H1 (cell line): ENCODE measurements at regions not wholly inside any gene's neighbourhood (a gene's known extent, or its start where the extent isn't known, plus 50 kb on each side); places are given as distances from the start of the nearest gene placed in this dataset.

ENCODE experiments used
- CTCF ChIA-PET: fragments of 300-600 bp; sonication (Branson Sonifier 250); formaldehyde crosslinking; loops from one replicate; lab custom pipeline; 2021; ENCODE audit not compliant: partially characterized antibody; lab: Charles Lee
- POLR2A ChIA-PET: fragments of 300-600 bp; sonication (Branson Sonifier 250); formaldehyde crosslinking; loops from one replicate; lab custom pipeline; 2021; ENCODE audit warnings: inconsistent platforms; ENCODE audit not compliant: partially characterized antibody; lab: Charles Lee
- DNase-seq, 2 experiments: peaks; one replicate each; pipeline versions ENCODE4 v3.0.0 to v3.0.0-alpha.2; 2010 to 2022; ENCODE audit warnings: low spot score in 2 of 2, low read depth in 1 of 2, mixed read lengths in 1 of 2
- FAIRE-seq: peaks from 2 replicates; lab custom pipeline; 2011; peaks lifted over from hg19 to GRCh38; lab: Jason Lieb, UNC
- H2AFZ ChIP-seq: 2 replicates; pipeline ENCODE4 v1.8.1; 2012; ENCODE audit warnings: low read length, inconsistent platforms
- H2AK5ac ChIP-seq: 2 replicates; pipeline ENCODE4 v1.6.1; 2013; ENCODE audit warnings: low read depth, low read length
- H2BK120ac ChIP-seq: replicated peaks from 2 replicates; pipeline ENCODE3; 2013; ENCODE audit warnings: low read depth, low read length, inconsistent platforms
- H2BK12ac ChIP-seq: 2 replicates; pipeline ENCODE4 v1.6.1; 2013; ENCODE audit warnings: low read depth, low read length
- H2BK15ac ChIP-seq: 2 replicates; pipeline ENCODE4 v1.6.1; 2013; ENCODE audit warnings: low read length
- H2BK20ac ChIP-seq: 2 replicates; pipeline ENCODE4 v1.6.1; 2013; ENCODE audit warnings: low read length
- H2BK5ac ChIP-seq: 2 replicates; pipeline ENCODE4 v1.6.1; 2013; ENCODE audit warnings: low read depth, low read length
- H3K14ac ChIP-seq: 2 replicates; pipeline ENCODE4 v1.6.1; 2013; ENCODE audit warnings: inconsistent platforms; ENCODE audit not compliant: insufficient read length
- H3K18ac ChIP-seq: 2 replicates; pipeline ENCODE4 v1.6.1; 2013; ENCODE audit warnings: low read length; ENCODE audit errors: extremely low read depth
- H3K23ac ChIP-seq: 2 replicates; pipeline ENCODE4 v1.6.1; 2013; ENCODE audit warnings: inconsistent platforms; ENCODE audit not compliant: insufficient read length
- H3K23me2 ChIP-seq: 2 replicates; pipeline ENCODE4 v1.6.1; 2013; ENCODE audit warnings: low read depth, low read length
- H3K27ac ChIP-seq: 2 replicates; pipeline ENCODE4 v1.6.1; 2011; ENCODE audit warnings: low read depth, low read length, inconsistent platforms
- H3K27me3 ChIP-seq, 4 experiments: replicated peaks in 1 of 4; 1 replicate in 1 of 4; 2 replicates in 3 of 4; pipeline versions ENCODE4 v1.6.1 to v1.8.1; 2011 to 2013; ENCODE audit warnings: low read length in 3 of 4, mild to moderate bottlenecking in 3 of 4, inconsistent platforms in 2 of 4, mixed read lengths in 2 of 4, moderate library complexity in 1 of 4; ENCODE audit not compliant: control insufficient read depth in 3 of 4, insufficient read depth in 3 of 4; ENCODE audit errors: extremely low read depth in 1 of 4
- H3K36me3 ChIP-seq, 4 experiments: 2 replicates each; pipeline versions ENCODE4 v1.6.1 to v1.8.1; 2011 to 2013; ENCODE audit warnings: mild to moderate bottlenecking in 4 of 4, low read length in 3 of 4, moderate library complexity in 2 of 4, control low read depth in 1 of 4, inconsistent platforms in 1 of 4; ENCODE audit not compliant: insufficient read depth in 4 of 4, control insufficient read depth in 2 of 4
- H3K4ac ChIP-seq: replicated peaks from 2 replicates; pipeline ENCODE3; 2013; ENCODE audit warnings: low read length, low read depth, mixed read lengths, inconsistent platforms; ENCODE audit not compliant: insufficient read length
- H3K4me1 ChIP-seq, 4 experiments: replicated peaks in 1 of 4; 1 replicate in 1 of 4; 2 replicates in 3 of 4; pipeline versions ENCODE4 v1.6.1 to v1.8.1; 2011 to 2013; ENCODE audit warnings: low read length in 3 of 4, inconsistent platforms in 2 of 4, mixed read lengths in 1 of 4; ENCODE audit not compliant: insufficient read depth in 4 of 4, control insufficient read depth in 3 of 4
- H3K4me2 ChIP-seq, 2 experiments: 2 replicates each; pipeline versions ENCODE4 v1.6.1 to v1.8.1; 2011 to 2013; ENCODE audit warnings: low read depth in 2 of 2, low read length in 2 of 2, control low read depth in 1 of 2, inconsistent platforms in 1 of 2, mild to moderate bottlenecking in 1 of 2; ENCODE audit not compliant: insufficient read depth in 1 of 2
- H3K4me3 ChIP-seq, 4 experiments: fragments of 200-600, 300-600 bp in 1 of 4; sonication (generic), shearing (Covaris generic), sonication (Bioruptor Twin) in 1 of 4; 2 replicates each; pipeline versions ENCODE4 v1.5.1 to v1.8.1; 2011 to 2016; ENCODE audit warnings: low read length in 4 of 4, low read depth in 3 of 4, control low read depth in 2 of 4, inconsistent platforms in 2 of 4, mild to moderate bottlenecking in 2 of 4, mixed read lengths in 1 of 4, moderate library complexity in 1 of 4; ENCODE audit not compliant: insufficient read depth in 2 of 4; ENCODE audit errors: extremely low read depth in 1 of 4
- H3K56ac ChIP-seq: replicated peaks from 2 replicates; pipeline ENCODE3; 2013; ENCODE audit warnings: low read depth, mild to moderate bottlenecking, mixed read lengths, low read length, inconsistent platforms; ENCODE audit not compliant: insufficient read length
- H3K79me1 ChIP-seq: 2 replicates; pipeline ENCODE4 v1.6.1; 2013; ENCODE audit warnings: low read depth, low read length, control low read depth
- H3K79me2 ChIP-seq, 2 experiments: 2 replicates each; pipeline versions ENCODE4 v1.6.1 to v1.8.1; 2012 to 2013; ENCODE audit warnings: low read length in 2 of 2, mild to moderate bottlenecking in 2 of 2, inconsistent platforms in 1 of 2; ENCODE audit not compliant: insufficient read depth in 2 of 2, control insufficient read depth in 1 of 2
- H3K9ac ChIP-seq, 4 experiments: replicated peaks in 1 of 4; 1 replicate in 1 of 4; 2 replicates in 3 of 4; pipeline versions ENCODE4 v1.6.1 to v1.8.1; 2011 to 2013; ENCODE audit warnings: low read depth in 3 of 4, low read length in 3 of 4, control low read depth in 2 of 4, mild to moderate bottlenecking in 2 of 4, moderate library complexity in 2 of 4, inconsistent platforms in 1 of 4; ENCODE audit errors: extremely low read depth in 1 of 4
- H3K9me3 ChIP-seq, 2 experiments: 2 replicates each; pipeline versions ENCODE4 v1.6.1 to v1.8.1; 2012 to 2013; ENCODE audit warnings: mild to moderate bottlenecking in 2 of 2, moderate library complexity in 2 of 2, control low read depth in 1 of 2, inconsistent platforms in 1 of 2, low read depth in 1 of 2, low read length in 1 of 2, mixed read lengths in 1 of 2; ENCODE audit not compliant: insufficient read depth in 2 of 2
- H4K20me1 ChIP-seq, 2 experiments: replicated peaks in 1 of 2; 2 replicates each; pipeline versions ENCODE3 to v1.8.1; 2011 to 2013; ENCODE audit warnings: inconsistent platforms in 2 of 2, low read length in 2 of 2, mild to moderate bottlenecking in 1 of 2; ENCODE audit not compliant: insufficient read depth in 2 of 2, control insufficient read depth in 1 of 2
- H4K5ac ChIP-seq: 2 replicates; pipeline ENCODE4 v1.6.1; 2013; ENCODE audit warnings: low read length, low read depth, mixed read lengths, inconsistent platforms; ENCODE audit not compliant: insufficient read length
- H4K8ac ChIP-seq: 2 replicates; pipeline ENCODE4 v1.8.0; 2013; ENCODE audit warnings: mild to moderate bottlenecking, moderate library complexity, low read length, inconsistent platforms; ENCODE audit not compliant: insufficient read depth; ENCODE audit errors: extremely low read depth
- H4K91ac ChIP-seq: replicated peaks from 2 replicates; pipeline ENCODE3; 2013; ENCODE audit warnings: low read length, mixed read lengths, inconsistent platforms; ENCODE audit not compliant: insufficient read length
- WGBS, 2 experiments: shearing (Covaris generic) in 1 of 2; methylation state at CpG; one replicate each; pipeline versions ENCODE4 v1.1.6 to v1.1.7; 2013 to 2015; ENCODE audit warnings: low lambda C conversion rate in 2 of 2, mixed read lengths in 2 of 2, inconsistent platforms in 1 of 2, low coverage in 1 of 2, missing lambda C conversion rate in 1 of 2; ENCODE audit not compliant: insufficient replicate concordance in 2 of 2, insufficient coverage in 1 of 2, insufficient read length in 1 of 2; ENCODE audit errors: extremely low coverage in 1 of 2, missing lambda C conversion rate in 1 of 2; 5-methylcytosine and 5-hydroxymethylcytosine counted together
- TF ChIP-seq, protein P1 (sequence below): fragments of 300-600 bp; sonication (generic); IDR thresholded peaks from 2 replicates; pipeline ENCODE4 v1.7.1; 2012; ENCODE audit warnings: low read length, moderate library complexity, mild to moderate bottlenecking, inconsistent platforms; ENCODE audit not compliant: insufficient replicate concordance

DNA sequence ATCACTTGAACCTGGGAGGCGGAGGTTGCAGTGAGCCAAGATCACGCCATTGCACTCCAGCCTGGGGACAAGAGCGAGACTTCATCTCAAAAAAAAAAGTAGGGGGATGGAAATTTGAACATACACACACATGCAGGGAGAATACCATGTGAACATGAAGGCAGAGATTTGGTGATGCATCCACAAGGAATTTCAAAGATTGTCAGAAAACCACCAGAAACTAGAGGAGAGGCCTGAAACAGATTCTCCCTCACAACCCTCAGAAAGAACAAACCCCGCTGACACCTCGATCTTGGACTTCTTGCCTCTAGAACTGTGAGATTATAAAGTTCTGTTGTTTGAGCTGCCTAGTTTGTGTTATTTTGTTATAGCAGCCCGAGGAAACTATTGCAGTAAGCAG lies 125.5 kb downstream of the GPX5 start:
- no peak for FAIRE-seq
- Histone ChIP-seq H3K4me1 (no peaks in the 10 kb centered on the region), H2BK20ac (no peak overlapping the region), H4K8ac (no peak overlapping the region), H3K79me1 (no peaks in the 10 kb centered on the region), H2BK5ac (no peak overlapping the region), H3K4me3 (no peak overlapping the region), H3K23ac (no peak overlapping the region), H4K20me1 (no peaks in the 10 kb centered on the region), H2AK5ac (no peak overlapping the region), H3K18ac (no peak overlapping the region), H2BK12ac (no peak overlapping the region), H2BK15ac (no peak overlapping the region), H3K79me2 (no peaks in the 10 kb centered on the region), H3K27ac (no peak overlapping the region), H3K56ac (no peak overlapping the region), H2BK120ac (no peak overlapping the region), H3K14ac (no peak overlapping the region), H3K9ac (no peak overlapping the region), H3K23me2 (peaks cover 4% of the 10 kb centered on the region), H3K36me3 (no peaks in the 10 kb centered on the region), H2AFZ (no peak overlapping the region), H4K5ac (no peak overlapping the region), H3K4me2 (no peak overlapping the region), H3K27me3 (no peaks in the 10 kb centered on the region; a peak in 1 of 7 replicates), H3K9me3 (no peaks in the 10 kb centered on the region), H4K91ac (no peak overlapping the region), H3K4ac (no peak overlapping the region)
- CTCF ChIA-PET, result interaction anchor here (1.0 kb wide), 1 partner anchor 108 kb away, joined by 4 read pairs; no protein-coding TSS in a partner anchor
- WGBS, 2 experiments, result 91% methylated on average over 6 of the region's 6 CpGs; no CpG with 5 or more reads in 1 of the 2 experiments
- POLR2A ChIA-PET, result no interaction called here
- no peak for DNase-seq
- TF ChIP-seq, protein P1, sequence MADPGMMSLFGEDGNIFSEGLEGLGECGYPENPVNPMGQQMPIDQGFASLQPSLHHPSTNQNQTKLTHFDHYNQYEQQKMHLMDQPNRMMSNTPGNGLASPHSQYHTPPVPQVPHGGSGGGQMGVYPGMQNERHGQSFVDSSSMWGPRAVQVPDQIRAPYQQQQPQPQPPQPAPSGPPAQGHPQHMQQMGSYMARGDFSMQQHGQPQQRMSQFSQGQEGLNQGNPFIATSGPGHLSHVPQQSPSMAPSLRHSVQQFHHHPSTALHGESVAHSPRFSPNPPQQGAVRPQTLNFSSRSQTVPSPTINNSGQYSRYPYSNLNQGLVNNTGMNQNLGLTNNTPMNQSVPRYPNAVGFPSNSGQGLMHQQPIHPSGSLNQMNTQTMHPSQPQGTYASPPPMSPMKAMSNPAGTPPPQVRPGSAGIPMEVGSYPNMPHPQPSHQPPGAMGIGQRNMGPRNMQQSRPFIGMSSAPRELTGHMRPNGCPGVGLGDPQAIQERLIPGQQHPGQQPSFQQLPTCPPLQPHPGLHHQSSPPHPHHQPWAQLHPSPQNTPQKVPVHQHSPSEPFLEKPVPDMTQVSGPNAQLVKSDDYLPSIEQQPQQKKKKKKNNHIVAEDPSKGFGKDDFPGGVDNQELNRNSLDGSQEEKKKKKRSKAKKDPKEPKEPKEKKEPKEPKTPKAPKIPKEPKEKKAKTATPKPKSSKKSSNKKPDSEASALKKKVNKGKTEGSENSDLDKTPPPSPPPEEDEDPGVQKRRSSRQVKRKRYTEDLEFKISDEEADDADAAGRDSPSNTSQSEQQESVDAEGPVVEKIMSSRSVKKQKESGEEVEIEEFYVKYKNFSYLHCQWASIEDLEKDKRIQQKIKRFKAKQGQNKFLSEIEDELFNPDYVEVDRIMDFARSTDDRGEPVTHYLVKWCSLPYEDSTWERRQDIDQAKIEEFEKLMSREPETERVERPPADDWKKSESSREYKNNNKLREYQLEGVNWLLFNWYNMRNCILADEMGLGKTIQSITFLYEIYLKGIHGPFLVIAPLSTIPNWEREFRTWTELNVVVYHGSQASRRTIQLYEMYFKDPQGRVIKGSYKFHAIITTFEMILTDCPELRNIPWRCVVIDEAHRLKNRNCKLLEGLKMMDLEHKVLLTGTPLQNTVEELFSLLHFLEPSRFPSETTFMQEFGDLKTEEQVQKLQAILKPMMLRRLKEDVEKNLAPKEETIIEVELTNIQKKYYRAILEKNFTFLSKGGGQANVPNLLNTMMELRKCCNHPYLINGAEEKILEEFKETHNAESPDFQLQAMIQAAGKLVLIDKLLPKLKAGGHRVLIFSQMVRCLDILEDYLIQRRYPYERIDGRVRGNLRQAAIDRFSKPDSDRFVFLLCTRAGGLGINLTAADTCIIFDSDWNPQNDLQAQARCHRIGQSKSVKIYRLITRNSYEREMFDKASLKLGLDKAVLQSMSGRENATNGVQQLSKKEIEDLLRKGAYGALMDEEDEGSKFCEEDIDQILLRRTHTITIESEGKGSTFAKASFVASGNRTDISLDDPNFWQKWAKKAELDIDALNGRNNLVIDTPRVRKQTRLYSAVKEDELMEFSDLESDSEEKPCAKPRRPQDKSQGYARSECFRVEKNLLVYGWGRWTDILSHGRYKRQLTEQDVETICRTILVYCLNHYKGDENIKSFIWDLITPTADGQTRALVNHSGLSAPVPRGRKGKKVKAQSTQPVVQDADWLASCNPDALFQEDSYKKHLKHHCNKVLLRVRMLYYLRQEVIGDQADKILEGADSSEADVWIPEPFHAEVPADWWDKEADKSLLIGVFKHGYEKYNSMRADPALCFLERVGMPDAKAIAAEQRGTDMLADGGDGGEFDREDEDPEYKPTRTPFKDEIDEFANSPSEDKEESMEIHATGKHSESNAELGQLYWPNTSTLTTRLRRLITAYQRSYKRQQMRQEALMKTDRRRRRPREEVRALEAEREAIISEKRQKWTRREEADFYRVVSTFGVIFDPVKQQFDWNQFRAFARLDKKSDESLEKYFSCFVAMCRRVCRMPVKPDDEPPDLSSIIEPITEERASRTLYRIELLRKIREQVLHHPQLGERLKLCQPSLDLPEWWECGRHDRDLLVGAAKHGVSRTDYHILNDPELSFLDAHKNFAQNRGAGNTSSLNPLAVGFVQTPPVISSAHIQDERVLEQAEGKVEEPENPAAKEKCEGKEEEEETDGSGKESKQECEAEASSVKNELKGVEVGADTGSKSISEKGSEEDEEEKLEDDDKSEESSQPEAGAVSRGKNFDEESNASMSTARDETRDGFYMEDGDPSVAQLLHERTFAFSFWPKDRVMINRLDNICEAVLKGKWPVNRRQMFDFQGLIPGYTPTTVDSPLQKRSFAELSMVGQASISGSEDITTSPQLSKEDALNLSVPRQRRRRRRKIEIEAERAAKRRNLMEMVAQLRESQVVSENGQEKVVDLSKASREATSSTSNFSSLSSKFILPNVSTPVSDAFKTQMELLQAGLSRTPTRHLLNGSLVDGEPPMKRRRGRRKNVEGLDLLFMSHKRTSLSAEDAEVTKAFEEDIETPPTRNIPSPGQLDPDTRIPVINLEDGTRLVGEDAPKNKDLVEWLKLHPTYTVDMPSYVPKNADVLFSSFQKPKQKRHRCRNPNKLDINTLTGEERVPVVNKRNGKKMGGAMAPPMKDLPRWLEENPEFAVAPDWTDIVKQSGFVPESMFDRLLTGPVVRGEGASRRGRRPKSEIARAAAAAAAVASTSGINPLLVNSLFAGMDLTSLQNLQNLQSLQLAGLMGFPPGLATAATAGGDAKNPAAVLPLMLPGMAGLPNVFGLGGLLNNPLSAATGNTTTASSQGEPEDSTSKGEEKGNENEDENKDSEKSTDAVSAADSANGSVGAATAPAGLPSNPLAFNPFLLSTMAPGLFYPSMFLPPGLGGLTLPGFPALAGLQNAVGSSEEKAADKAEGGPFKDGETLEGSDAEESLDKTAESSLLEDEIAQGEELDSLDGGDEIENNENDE, result no peak
